ENCODE measurements at regions not wholly inside any gene's neighbourhood (a gene's known extent, or its start where the extent isn't known, plus 50 kb on each side); places are given as distances from the start of the nearest gene placed in this dataset.

DNA sequence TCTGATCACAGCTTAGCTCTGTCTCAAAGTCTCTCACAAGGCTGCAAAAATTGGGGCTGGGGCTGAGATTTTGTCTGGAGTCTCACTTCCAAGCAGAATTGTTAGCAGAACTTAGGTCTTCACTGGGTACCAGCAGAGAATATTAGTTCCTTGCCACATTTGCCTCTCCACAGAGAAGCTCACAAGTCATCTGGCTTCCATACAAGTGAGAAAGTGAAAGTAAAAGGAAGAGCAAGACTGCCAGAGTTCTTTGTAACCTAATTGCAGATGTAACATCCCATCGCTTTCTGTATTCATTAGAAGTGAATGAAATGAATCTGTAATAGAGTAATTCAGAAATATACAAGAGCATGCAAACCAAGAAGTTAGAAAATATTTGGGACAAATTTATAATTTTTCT lies 624.1 kb upstream of the GNPDA2 start:
- POLR2A ChIA-PET: no interaction called here
- no peaks in the 10 kb centered on the region for H3K27me3 ChIP-seq (ENCODE audit: control insufficient read depth in 1 of 2, insufficient read depth in 2 of 2, low read length in 2 of 2)
- H3K27ac ChIP-seq (ENCODE audit: extremely low read length, insufficient read depth, low read length): no peak overlapping the region
- CTCF ChIA-PET (ENCODE audit: low intra/inter-chr PET ratio, low total read pairs): no interaction called here
- DNase-seq (ENCODE audit: low spot score) (no peak), FAIRE-seq (no peak), ATAC-seq (no peak)
- TF ChIP-seq ZMAT3 (CRISPR knock-in tag; conservative IDR thresholded peaks at IDR 0.05): no peak
- TF ChIP-seq, protein P1, sequence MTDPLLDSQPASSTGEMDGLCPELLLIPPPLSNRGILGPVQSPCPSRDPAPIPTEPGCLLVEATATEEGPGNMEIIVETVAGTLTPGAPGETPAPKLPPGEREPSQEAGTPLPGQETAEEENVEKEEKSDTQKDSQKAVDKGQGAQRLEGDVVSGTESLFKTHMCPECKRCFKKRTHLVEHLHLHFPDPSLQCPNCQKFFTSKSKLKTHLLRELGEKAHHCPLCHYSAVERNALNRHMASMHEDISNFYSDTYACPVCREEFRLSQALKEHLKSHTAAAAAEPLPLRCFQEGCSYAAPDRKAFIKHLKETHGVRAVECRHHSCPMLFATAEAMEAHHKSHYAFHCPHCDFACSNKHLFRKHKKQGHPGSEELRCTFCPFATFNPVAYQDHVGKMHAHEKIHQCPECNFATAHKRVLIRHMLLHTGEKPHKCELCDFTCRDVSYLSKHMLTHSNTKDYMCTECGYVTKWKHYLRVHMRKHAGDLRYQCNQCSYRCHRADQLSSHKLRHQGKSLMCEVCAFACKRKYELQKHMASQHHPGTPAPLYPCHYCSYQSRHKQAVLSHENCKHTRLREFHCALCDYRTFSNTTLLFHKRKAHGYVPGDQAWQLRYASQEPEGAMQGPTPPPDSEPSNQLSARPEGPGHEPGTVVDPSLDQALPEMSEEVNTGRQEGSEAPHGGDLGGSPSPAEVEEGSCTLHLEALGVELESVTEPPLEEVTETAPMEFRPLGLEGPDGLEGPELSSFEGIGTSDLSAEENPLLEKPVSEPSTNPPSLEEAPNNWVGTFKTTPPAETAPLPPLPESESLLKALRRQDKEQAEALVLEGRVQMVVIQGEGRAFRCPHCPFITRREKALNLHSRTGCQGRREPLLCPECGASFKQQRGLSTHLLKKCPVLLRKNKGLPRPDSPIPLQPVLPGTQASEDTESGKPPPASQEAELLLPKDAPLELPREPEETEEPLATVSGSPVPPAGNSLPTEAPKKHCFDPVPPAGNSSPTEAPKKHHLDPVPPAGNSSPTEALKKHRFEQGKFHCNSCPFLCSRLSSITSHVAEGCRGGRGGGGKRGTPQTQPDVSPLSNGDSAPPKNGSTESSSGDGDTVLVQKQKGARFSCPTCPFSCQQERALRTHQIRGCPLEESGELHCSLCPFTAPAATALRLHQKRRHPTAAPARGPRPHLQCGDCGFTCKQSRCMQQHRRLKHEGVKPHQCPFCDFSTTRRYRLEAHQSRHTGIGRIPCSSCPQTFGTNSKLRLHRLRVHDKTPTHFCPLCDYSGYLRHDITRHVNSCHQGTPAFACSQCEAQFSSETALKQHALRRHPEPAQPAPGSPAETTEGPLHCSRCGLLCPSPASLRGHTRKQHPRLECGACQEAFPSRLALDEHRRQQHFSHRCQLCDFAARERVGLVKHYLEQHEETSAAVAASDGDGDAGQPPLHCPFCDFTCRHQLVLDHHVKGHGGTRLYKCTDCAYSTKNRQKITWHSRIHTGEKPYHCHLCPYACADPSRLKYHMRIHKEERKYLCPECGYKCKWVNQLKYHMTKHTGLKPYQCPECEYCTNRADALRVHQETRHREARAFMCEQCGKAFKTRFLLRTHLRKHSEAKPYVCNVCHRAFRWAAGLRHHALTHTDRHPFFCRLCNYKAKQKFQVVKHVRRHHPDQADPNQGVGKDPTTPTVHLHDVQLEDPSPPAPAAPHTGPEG (CRISPR knock-in tag; IDR thresholded peaks at IDR 0.05): no peak
- no peak for TF ChIP-seq KMT2A (CRISPR knock-in tag; IDR thresholded peaks at IDR 0.05)
- no peak for TF ChIP-seq ZNF549 (CRISPR knock-in tag; IDR thresholded peaks at IDR 0.05)
- TF ChIP-seq TBL1XR1 (IDR thresholded peaks at IDR 0.05; ENCODE audit: borderline replicate concordance, low read length, partially characterized antibody): no peak
- TF ChIP-seq ZNF431 (CRISPR knock-in tag; IDR thresholded peaks at IDR 0.05; ENCODE audit: borderline replicate concordance, low read depth): no peak
- intact Hi-C loops (cut with micrococcal nuclease; ENCODE audit: unreplicated experiment) (no loop called here), in situ Hi-C loops (cut with HindIII; ENCODE audit: extremely low pct_ligation_motif_present, low pct_unique_long_range_greater_than_20kb) (no loop called here)
- peak overlapping the region in 1 of 3 experiments; percentile 26; a peak in 2 of 6 replicates for H3K4me3 ChIP-seq (replicated peaks in 1 of 3; ENCODE audit: insufficient read depth in 1 of 3, low read depth in 2 of 3, low read length in 3 of 3)
- BruUV-seq (replicated peaks): no TSS peak
- H3K79me2 ChIP-seq (ENCODE audit: insufficient read depth, low read length): no peaks in the 10 kb centered on the region
- H4K20me1 ChIP-seq (ENCODE audit: insufficient read depth, low read length): no peaks in the 10 kb centered on the region
- H3K4me2 ChIP-seq (ENCODE audit: low read depth, low read length): peak overlapping the region; percentile 53
- H3K9ac ChIP-seq (ENCODE audit: insufficient read depth, low read depth, low read length): no peak overlapping the region
- peaks cover 5% of the 10 kb centered on the region; the same call in 1 of the 2 replicates for H3K9me3 ChIP-seq (ENCODE audit: low read length)
- 5% methylated on average over 1 of the region's 1 CpG for WGBS (ENCODE audit: low lambda C conversion rate)
- no peaks in the 10 kb centered on the region for H3K4me1 ChIP-seq (ENCODE audit: insufficient read depth, low read length)
- H3K36me3 ChIP-seq (replicated peaks in 1 of 2; ENCODE audit: control insufficient read depth in 1 of 2, insufficient read depth in 2 of 2, low read length in 2 of 2): no peaks in the 10 kb centered on the region
- peak overlapping the region; percentile 32 for H2AFZ ChIP-seq (ENCODE audit: low read length)

Data from HepG2 (cell line).